Activated gamma-delta T cell (primary cell): ENCODE measurements at regions not wholly inside any gene's neighbourhood (a gene's known extent, or its start where the extent isn't known, plus 50 kb on each side); places are given as distances from the start of the nearest gene placed in this dataset.
"Not testable (repeated sequence)": the region's sequence is repeated elsewhere in the genome, so short reads cannot be mapped to it uniquely, and the experiment has no call there.

Source experiments
- DNase-seq: peaks from one replicate; lab custom pipeline; 2025; lab: John Stamatoyannopoulos, UW

GRCh38 chr10:108966005-108966404, 957.3 kb downstream of the XPNPEP1 start:
- DNase-seq, result no peak

- DNase-seq, result no peak
Observed at GRCh38 chr10:108962172-108962571, 961.1 kb downstream of the XPNPEP1 start.

GRCh38 chr10:108957681-108958080, 965.6 kb downstream of the XPNPEP1 start:
- no peak for DNase-seq

- DNase-seq, result no peak
Observed at GRCh38 chr10:108956149-108956548, 967.2 kb downstream of the XPNPEP1 start.

- DNase-seq, result not testable (repeated sequence)
Observed at GRCh38 chr10:108920029-108920428, 1003.3 kb downstream of the XPNPEP1 start.

- DNase-seq, result no peak
Observed at GRCh38 chr10:108913300-108913699, 1010.0 kb downstream of the XPNPEP1 start.

GRCh38 chr10:108911814-108912541, 1011.3 kb downstream of the XPNPEP1 start:
- DNase-seq, result no peak

- no peak for DNase-seq
Observed at GRCh38 chr10:108908096-108908495, 1015.2 kb downstream of the XPNPEP1 start.

- no peak for DNase-seq
Observed at GRCh38 chr10:108905821-108906220, 1017.5 kb downstream of the XPNPEP1 start.

- no peak for DNase-seq
Observed at GRCh38 chr10:108905171-108905570, 1018.1 kb downstream of the XPNPEP1 start.

- no peak for DNase-seq
Observed at GRCh38 chr10:108904163-108904838, 1019.0 kb downstream of the XPNPEP1 start.

GRCh38 chr10:108902619-108903285, 1020.6 kb downstream of the XPNPEP1 start:
- no peak for DNase-seq

- no peak for DNase-seq
Observed at GRCh38 chr10:108901781-108902618, 1021.3 kb downstream of the XPNPEP1 start.

GRCh38 chr10:108899670-108900069, 1023.6 kb downstream of the XPNPEP1 start:
- DNase-seq, result no peak

- DNase-seq, result no peak
Observed at GRCh38 chr10:108894402-108895301, 1028.7 kb downstream of the XPNPEP1 start.

GRCh38 chr10:108877095-108877561, 1046.2 kb downstream of the XPNPEP1 start:
- no peak for DNase-seq

GRCh38 chr10:108872854-108873253, 1050.5 kb downstream of the XPNPEP1 start:
- no peak for DNase-seq

- no peak for DNase-seq
Observed at GRCh38 chr10:108868881-108869280, 1054.4 kb downstream of the XPNPEP1 start.

GRCh38 chr10:108862676-108863350, 1060.5 kb downstream of the XPNPEP1 start:
- no peak for DNase-seq

GRCh38 chr10:108861181-108861754, 1062.0 kb downstream of the XPNPEP1 start:
- no peak for DNase-seq
